ENCODE measurements at regions not wholly inside any gene's neighbourhood (a gene's known extent, or its start where the extent isn't known, plus 50 kb on each side); places are given as distances from the start of the nearest gene placed in this dataset.
"Not testable (repeated sequence)": the region's sequence is repeated elsewhere in the genome, so short reads cannot be mapped to it uniquely, and the experiment has no call there.

DNA sequence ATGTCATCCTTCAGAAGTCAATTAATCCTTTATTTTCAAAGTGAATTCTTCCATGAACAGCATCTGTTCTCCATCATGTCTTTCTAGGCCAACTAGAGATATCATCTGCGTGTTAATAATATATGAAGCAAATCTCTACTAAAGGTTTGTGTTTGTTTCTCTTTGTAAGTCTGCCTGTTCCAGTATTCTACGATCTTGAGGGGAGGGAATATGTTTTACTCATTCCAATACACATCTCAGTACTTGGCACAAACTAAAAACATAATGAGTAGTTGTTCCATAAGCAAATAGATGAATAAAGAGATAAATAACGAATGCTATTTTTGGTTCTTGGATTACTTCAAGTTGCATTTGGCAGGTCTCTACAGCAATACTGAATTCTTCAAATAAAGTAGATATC, 470.7 kb upstream of the GRIN3A start:
- peak overlapping the region; percentile 94 for H3K27ac ChIP-seq
- TF ChIP-seq ZFX (IDR thresholded peaks at IDR 0.05; ENCODE audit: borderline replicate concordance): no peak
- TF ChIP-seq, protein P1, sequence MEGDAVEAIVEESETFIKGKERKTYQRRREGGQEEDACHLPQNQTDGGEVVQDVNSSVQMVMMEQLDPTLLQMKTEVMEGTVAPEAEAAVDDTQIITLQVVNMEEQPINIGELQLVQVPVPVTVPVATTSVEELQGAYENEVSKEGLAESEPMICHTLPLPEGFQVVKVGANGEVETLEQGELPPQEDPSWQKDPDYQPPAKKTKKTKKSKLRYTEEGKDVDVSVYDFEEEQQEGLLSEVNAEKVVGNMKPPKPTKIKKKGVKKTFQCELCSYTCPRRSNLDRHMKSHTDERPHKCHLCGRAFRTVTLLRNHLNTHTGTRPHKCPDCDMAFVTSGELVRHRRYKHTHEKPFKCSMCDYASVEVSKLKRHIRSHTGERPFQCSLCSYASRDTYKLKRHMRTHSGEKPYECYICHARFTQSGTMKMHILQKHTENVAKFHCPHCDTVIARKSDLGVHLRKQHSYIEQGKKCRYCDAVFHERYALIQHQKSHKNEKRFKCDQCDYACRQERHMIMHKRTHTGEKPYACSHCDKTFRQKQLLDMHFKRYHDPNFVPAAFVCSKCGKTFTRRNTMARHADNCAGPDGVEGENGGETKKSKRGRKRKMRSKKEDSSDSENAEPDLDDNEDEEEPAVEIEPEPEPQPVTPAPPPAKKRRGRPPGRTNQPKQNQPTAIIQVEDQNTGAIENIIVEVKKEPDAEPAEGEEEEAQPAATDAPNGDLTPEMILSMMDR (IDR thresholded peaks at IDR 0.05): no peak

DNA sequence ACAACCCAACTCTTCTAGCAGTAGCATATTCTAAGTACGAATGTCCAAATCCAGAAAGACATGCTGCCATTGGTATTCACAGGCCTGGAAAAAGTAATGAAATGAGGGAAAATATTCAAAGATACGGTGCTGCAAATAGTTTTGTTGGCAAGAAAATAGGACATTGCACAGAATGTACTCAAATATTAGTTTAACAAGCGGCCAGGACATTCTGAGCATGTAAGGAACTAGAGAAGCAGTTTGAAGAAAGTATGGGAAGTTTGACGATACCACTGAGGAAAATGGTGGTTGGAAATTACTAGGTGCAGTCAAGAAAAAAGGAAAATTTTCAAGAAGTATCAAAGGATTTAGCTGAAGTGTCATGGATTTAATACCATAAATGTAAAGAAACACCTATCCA, 468.0 kb upstream of the GRIN3A start:
- H3K27ac ChIP-seq: peak overlapping the region; percentile 94
- TF ChIP-seq, protein P1 (IDR thresholded peaks at IDR 0.05): no peak

DNA sequence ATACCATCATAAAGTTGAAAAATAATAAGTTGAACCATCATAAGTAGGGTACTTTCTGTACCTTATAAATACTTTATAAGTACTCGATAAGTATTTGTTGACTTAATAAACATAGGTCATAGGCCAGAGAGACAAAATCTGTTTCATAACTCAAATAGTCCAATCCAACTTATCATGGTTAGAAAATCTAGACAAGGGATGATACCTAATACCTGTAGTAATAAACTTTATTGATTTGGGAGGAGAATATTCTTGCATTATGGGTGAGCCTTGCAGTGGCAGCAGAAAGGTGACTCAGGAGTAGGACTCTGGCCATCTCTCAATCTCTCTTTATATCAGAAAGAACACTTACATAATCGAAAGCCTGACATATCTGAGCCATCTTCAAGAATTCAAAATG, 466.8 kb upstream of the GRIN3A start:
- TF ChIP-seq, protein P1 (IDR thresholded peaks at IDR 0.05): no peak
- TF ChIP-seq ZFX (IDR thresholded peaks at IDR 0.05; ENCODE audit: borderline replicate concordance): no peak

DNA sequence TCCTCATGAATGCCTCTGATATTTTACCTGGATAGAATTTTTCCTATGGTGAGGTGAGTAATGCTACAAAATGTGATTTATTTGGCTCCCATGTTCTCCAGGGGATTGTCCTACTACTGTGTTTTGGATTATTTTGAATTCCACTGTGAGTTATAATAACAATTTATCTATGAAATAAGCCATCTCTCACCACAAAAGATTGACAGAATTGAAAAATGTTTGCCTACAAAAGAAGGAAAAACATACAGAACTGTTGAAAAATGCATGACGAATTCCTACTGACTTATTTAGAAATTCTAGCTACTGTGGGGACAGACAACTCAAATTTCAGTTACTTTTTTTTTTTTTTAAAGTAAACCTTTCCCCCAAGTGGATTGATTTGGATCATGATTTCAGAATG, 463.7 kb upstream of the GRIN3A start:
- H3K27ac ChIP-seq: peak overlapping the region; percentile 94

More for the DNA sequence above, 466.8 kb upstream of the GRIN3A start:
- H3K27ac ChIP-seq: peak overlapping the region; percentile 94

DNA sequence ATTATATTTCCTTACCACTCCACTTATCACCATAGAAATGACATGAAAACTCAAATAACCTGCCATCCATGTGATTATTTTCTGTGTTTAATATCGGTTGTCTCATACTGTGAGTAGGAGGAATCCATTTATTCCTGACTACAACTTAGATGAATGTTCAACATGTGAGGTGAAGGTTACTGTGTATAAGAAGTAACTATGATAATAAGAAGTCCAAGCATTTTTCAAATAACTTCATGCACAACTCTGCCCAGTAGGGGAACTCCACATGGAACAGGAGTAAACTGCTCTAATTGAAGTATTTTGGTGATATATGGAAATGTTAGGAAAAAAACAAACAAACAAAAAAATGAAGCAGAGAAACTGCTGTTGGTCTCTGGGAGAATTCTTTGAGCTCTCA, 447.5 kb upstream of the GRIN3A start:
- peak overlapping the region; percentile 76 for H3K27ac ChIP-seq
- TF ChIP-seq, protein P1 (IDR thresholded peaks at IDR 0.05): no peak
- no peak for TF ChIP-seq ZFX (IDR thresholded peaks at IDR 0.05; ENCODE audit: borderline replicate concordance)

More for the DNA sequence above, 463.7 kb upstream of the GRIN3A start:
- TF ChIP-seq ZFX (IDR thresholded peaks at IDR 0.05; ENCODE audit: borderline replicate concordance): no peak
- TF ChIP-seq, protein P1 (IDR thresholded peaks at IDR 0.05): no peak

DNA sequence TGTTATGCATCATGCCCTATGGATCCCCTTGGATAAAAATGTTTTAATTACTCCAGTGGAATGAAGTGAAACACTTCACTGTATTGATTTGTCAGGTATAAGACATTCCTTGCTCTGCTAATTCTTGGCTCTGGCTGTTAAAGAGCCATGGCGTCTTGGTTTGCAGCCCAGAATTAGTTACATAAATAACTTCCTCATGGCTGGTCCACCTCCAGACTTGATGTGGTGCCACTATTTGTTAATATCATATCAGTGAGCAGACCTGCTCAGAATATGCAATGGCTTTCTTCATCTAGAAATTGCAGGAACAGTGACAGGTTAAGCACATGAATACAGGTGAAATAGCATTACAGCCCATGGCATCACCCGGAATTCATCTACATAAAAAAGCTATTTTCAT, 446.9 kb upstream of the GRIN3A start:
- TF ChIP-seq, protein P1 (IDR thresholded peaks at IDR 0.05): no peak
- TF ChIP-seq ZFX (IDR thresholded peaks at IDR 0.05; ENCODE audit: borderline replicate concordance): no peak
- peak overlapping the region; percentile 76 for H3K27ac ChIP-seq

DNA sequence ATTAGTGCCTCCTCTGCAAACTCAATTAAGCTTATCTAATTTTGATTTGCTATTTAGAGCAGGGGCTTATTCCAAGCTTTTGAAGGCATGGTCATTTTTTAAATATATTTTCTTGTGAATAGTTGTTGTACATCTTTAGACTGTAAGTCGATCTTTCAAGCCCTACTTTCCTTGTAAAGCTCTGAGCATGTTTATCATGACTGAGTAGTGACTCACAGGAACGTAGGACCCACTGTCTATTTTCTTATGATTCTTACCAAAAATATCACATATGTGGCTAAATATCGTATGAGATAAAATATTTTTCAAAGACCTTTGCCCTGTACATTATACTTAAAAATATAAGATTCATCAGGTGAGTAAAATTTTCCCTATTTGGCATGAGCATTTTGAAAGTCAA, 440.4 kb upstream of the GRIN3A start:
- TF ChIP-seq, protein P1 (IDR thresholded peaks at IDR 0.05): no peak
- no peak for TF ChIP-seq ZFX (IDR thresholded peaks at IDR 0.05; ENCODE audit: borderline replicate concordance)
- no peak overlapping the region for H3K27ac ChIP-seq

DNA sequence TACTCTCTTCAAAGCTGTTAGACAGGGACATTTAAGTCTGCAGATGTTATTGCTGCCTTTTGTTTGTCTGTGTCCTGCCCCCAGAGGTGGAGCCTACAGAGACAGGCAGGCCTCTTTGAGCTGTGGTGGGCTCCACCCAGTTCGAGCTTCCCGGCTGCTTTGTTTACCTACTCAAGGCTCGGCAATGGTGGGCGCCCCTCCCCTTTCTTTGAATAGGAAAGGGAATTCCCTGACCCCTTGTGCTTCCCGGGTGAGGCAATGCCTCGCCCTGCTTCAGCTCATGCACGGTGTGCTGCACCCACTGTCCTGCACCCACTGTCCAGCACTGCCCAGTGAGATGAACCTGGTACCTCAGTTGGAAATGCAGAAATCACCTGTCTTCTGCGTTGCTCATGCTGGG, 435.8 kb upstream of the GRIN3A start:
- H3K27ac ChIP-seq: not testable (repeated sequence)
